Activated T-cell treated with anti-CD3 and anti-CD28 coated beads for 1 hour (primary cell): ENCODE measurements at regions not wholly inside any gene's neighbourhood (a gene's known extent, or its start where the extent isn't known, plus 50 kb on each side); places are given as distances from the start of the nearest gene placed in this dataset.

Experiments used
- DNase-seq: peaks from one replicate; pipeline ENCODE4 v3.0.0-alpha.2; 2020; ENCODE audit warnings: low read depth

DNA sequence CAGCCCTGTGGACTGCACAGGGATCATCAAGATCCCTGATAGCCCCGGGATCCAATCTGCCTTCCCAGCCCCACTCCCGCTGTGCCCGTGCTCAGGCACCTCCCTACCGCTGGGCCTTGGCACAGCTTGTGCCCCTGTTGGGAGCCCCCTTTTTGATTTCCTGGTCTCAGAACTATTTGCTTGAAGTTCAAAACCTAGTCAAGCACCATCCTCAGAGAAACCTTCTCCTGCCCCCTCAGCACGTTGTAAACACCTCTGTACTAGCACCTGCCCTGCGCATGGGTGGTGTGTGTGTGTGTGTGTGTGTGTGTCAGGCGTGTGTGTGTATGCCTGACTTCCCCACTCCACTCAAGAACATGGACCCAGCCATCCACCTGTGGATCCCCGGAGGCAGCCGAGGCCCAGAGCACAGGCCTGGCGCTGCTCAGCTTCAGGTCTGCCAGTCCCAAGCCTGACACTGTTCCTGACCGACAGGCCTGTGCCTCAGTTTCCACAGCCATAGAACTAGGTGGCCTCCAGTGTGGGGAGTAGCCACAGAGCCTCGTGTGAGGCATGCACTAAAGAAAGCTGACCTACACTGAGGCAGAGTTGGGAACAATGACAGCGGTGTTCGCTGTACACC is 65.5 kb downstream of the ADRA2C start:
- DNase-seq, result no peak

- DNase-seq, result no peak
Observed at GRCh38 chr4:3832536-3833220, 66.5 kb downstream of the ADRA2C start.

DNA sequence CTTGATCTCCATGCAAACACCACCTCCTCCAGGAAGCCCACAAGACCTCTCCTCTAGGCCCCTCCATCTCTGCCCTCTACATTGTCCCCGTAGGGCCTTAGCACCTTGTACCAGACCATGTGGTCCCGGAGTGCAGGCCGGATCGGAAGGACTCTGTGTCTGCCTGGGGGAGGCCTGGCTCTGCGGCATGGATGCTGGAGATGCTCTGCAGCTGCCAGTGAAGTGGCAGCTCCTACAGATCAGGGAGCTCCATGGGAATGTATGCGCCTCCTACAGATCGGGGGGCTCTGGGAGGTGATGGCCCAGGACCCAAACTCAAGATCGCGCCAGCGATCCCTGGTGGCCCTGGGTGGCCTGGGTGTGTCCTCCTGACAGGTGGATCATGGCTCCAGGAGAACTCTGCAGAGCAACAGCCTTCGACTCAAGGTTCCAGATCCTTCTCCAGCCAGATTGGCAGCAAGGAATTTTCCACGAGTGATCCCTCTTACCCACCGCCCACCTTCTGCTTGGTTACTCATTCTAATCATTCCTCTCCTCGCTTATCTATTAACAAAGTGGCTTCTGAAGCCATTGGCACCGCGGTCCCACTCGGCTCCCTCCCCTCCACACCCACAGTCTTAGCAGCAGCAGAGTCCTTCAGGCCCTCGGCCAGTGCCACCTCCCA is 67.3 kb downstream of the ADRA2C start:
- DNase-seq, result no peak

GRCh38 chr4:3834186-3834662 is 68.0 kb downstream of the ADRA2C start:
- no peak for DNase-seq

- DNase-seq, result no peak
Observed at GRCh38 chr4:3834663-3835521, 68.7 kb downstream of the ADRA2C start.

- no peak for DNase-seq
Observed at GRCh38 chr4:3835527-3836405, 69.6 kb downstream of the ADRA2C start.

GRCh38 chr4:3836406-3836755 is 70.2 kb downstream of the ADRA2C start:
- DNase-seq, result no peak

DNA sequence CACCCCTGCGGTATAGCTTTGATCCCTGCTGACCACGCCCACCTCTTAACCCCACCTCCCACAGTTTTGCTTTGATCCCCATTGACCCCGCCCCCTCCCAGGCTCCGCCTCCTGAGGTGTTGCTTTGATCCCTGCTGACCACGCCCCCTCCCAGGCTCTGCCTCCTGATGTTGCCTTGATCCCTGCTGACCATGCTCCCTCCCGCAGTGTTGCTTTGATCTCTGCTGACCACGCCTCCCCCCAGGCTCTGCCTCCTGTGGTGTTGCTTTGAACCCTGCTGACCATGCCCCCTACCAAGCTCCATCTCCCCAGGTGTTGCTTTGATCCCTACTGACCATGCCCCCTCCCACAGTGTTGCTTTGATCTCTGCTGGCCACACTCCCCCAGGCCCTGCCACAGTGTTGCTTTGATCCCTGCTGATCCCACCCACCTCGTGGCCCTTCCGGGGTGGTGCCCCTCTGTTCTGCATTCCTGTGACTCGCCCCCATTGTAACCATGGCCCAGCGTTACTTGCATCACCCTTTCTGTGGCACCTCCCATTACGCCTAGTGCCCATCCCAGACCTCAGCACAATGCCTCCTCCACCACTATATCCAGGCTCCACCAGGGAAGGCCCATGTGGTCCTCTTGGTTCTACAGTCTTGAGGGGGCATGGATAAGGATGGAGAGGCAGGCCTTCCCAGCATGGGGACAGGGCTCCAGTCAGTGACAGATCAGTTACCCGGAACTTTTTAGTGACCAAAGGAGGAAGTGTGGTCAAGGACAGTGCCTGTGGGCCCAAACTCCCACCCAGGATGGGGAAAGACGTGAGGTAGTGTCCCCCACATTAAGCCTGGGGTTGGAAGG is 70.8 kb downstream of the ADRA2C start:
- DNase-seq, result no peak

- no peak for DNase-seq
Observed at GRCh38 chr4:3838437-3839380, 72.5 kb downstream of the ADRA2C start.

- DNase-seq, result no peak
Observed at GRCh38 chr4:3845094-3845743, 79.0 kb downstream of the ADRA2C start.

DNA sequence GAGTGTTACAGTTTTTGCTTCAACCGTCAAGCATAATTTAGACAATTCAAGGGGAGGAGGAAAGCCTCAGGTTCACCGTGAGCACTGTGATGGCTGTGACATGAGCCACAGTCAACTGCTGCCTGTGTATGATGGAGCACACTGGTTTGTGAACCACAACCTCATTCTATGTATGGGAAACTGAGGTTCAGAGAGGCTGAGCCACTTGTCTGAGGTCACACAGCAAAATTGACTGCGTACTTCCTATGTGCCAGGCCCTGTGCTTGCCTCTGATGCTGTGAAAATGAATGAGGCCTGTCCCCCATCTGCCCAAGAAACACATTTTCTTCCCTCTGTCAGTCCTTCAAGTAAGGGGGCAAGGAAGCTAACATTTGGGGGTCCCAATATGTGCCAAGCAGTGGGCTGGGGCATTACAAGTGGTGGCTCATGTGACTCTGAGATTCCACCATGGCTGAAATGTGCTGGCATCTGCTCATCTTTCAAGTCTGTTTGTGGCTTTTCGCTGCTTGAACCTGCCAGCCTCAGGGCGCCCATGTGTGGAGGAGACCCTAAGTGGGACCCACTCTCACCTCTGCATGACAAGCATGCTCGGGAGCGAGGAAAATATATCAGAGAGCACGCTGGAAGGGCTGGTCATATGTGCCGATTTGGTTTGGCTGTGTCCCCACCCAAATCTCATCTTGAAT is 79.7 kb downstream of the ADRA2C start:
- no peak for DNase-seq

DNA sequence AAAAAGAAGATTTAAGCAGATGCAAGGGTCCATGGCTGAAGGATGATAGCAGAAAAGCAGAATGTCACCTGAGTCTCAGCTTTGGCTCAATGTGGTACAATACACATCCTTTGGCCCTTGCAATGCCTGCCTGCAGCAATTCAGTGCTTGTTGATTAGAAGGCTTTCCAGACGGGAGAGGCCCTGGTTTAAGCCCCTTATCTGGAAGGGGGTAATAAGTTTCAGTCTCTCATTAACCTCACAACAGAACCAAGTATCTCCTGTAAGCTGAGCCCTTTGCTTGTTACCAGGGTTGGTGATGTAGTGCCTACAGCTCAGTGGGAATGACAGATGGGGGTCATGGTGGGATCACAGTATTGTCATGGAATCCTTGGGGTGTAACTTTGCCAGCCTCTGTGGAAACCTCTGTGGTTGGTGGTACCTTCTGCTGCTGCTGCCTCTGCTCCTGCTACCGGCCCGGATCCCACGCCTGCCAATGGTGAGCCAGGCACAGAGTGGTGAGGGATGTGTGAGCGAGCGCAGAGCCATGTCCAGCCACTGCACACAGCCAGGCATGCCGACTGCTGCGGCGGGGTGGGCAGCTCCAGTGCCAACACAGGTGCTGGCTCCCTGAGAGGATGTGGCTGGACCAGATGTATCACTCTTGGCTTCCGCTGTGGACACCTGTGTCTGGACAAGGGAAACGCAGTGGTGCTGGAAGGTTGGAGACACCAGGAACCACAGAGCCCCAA is 81.2 kb downstream of the ADRA2C start:
- no peak for DNase-seq

DNA sequence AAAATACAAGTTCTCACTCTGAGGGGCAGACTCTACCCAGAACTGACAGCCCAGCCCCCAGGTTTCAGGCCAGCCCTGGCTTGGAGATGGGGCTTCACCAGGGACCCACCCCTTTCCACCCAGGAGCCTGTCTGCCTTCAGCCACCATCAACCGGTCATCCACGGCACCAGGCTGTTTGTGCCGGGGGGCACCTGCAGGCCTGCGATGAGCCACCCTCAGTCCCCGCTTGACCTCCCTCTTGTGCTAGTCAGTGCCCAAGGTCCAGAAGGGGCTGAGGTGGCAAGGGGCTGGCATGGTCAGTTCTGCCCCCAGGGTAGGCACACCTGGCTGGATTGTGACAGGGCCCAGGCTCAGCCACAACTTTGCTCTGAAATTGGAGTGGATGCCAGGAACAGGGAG is 82.1 kb downstream of the ADRA2C start:
- no peak for DNase-seq

DNA sequence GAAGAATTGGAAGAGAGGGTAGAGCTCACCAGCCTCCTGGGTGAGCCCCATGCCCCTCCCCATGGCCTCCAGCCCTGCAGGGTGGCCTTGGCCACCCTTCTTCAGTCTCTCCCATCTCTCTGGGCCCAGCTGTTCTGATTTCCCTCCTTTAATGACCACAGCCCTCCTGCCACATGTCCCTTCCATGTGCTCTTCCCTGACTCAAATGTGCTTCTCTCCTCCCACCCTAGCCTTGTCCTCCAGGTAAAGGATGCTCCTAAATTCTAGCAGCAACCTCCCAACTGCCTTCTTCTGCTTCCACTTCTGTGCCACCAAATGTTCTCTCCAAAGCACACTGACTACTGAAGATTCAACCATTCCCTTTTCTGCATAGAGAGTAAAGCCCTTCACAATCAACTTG is 83.0 kb downstream of the ADRA2C start:
- DNase-seq, result no peak

DNA sequence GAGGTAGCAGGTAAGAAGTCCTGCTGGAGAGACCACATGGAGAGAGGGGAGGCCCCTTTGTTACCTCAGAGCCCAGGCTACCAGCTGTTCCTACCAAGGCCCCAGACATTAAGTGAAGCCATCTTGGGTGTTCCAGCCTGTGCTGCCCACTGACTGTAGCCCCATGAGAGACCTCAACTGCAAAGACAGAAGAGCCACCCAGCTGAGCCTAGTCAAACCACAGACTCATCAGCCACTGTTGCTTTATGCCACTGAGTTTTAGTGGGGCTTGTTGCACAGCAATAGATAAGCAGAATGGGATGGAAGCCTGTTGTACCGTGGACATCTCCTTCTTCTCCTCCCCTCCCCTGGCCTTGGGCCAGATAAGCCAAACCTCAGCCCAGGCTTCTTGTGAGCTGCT is 83.9 kb downstream of the ADRA2C start:
- no peak for DNase-seq

- no peak for DNase-seq
Observed at GRCh38 chr4:3851211-3851610, 85.0 kb downstream of the ADRA2C start.

- DNase-seq, result no peak
Observed at GRCh38 chr4:3851881-3852280, 85.7 kb downstream of the ADRA2C start.

DNA sequence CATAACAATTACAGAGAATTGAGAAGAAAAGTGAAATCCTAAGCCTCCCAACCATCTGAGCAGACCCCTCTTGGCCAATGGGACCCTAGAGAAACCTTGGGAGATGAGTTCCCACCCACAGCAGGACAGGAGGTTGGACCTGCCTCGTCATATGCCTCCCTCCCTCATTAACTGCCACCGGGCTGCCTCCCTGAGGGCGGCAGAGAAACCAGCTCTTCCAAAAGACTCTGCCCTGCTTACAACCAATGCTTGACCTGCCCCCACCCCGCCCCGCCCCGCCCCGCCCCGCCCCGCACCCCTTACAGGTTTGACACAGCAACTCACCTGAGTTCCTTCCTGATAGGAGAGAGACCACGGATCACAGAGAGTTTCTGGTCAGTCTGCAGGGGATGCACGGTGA is 86.1 kb downstream of the ADRA2C start:
- no peak for DNase-seq
